NCI-H748 treated with DMSO at 0.1 percent for 48 hours (cell line): ENCODE measurements at regions not wholly inside any gene's neighbourhood (a gene's known extent, or its start where the extent isn't known, plus 50 kb on each side); places are given as distances from the start of the nearest gene placed in this dataset.

Experiments
- DNase-seq: peaks from one replicate; lab custom pipeline; 2025; lab: John Stamatoyannopoulos, UW

- no peak for DNase-seq
Measured at GRCh38 chr18:39675906-39676305, 2110.3 kb upstream of the CELF4 start.

DNA sequence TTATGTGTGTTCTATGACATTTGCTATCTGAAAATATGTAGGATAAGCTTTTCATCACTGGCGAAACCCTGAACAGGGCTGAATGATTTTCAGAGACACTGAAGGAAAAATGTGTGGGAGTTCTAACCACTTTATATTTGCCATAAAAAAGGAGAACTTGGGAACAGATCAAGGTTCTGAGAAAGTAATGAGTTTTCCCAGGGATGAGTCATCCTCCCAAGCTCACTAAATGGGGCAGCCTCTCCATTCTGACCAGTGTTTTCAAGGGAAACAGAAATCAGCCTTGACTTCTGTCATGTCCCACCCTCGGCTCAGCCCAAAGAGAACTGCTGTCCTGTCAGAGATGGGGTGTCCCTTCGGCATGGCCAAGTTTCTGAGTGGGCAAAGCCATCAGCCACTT lies 2109.8 kb upstream of the CELF4 start:
- DNase-seq = no peak

DNA sequence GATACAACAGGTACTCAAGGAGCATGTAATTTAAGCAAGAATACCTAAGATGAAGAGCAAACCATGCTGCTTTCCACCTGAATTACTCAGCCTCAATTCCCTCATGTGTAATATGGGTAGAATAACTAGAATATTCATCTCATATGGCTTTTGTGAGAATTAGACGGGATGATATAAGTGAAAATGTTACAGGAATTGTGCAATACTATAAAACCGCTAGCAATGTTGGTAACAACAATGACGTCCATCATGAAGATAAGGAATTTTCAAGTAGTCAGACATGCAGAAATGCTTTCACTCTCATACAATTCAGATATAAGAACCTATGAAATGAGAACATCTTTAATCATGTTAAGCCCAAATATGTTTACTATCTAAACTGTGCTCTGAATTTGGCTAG lies 2106.6 kb upstream of the CELF4 start:
- DNase-seq = no peak

DNA sequence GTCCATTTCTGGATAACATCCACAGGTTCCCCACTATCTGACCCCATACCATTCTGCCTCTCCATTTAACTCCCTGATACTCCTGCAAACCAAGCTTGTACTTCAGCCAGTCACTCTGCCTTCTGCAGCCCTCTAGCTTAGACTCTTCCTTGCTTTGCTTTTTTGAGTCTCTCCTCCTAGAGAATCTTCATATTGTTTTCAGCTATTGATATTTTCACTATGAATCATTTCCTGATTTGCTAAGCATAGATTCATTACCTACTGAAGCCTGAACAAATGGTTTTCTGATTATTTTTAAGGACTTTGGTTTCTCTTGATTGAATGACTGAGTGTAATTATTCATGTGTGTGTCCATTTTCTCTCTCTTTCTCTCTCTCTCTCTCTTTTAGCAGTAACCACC lies 2102.3 kb upstream of the CELF4 start:
- no peak for DNase-seq

DNA sequence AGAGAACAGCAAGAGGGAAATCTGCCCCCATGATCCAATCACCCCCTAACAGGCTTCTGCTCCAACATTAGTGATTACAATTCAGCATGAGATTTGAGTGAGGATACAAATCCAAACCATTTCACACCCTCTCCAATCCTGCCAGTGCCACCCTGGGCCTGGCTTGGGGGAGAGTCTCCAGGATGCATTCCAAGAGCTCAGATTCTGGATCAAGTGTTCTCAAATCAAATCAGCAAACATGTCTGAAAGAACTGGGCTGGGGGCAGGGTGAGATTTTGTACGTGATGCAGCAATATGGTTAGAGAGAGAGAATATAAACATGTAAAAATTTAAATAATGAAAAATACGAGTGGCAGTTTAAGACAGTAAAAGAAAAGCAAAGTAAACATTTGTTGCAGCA lies 2100.9 kb upstream of the CELF4 start:
- DNase-seq = no peak

DNA sequence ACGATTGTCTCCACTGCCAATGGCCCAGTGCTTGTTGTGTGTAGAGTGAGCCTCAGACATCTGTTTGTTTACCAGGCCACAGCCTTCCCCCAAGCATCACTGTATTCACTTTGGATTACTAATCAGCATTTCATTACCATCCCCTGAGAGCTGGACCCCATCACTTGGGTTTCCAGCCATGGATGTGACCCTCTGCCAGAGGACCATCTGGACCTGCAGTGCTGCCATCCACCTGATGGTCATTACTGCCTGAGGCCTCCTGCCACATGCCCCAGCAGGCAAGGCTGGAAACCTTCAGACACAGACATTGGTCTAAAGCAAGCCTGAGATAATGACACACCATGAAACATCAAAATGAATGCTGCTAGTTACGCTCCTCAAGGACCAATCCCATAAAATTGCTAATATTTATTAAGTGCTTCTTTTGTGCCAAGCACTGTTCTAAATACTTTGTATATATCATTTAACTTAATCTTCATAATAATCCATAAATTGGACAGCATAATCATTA lies 2096.3 kb upstream of the CELF4 start:
- no peak for DNase-seq

DNA sequence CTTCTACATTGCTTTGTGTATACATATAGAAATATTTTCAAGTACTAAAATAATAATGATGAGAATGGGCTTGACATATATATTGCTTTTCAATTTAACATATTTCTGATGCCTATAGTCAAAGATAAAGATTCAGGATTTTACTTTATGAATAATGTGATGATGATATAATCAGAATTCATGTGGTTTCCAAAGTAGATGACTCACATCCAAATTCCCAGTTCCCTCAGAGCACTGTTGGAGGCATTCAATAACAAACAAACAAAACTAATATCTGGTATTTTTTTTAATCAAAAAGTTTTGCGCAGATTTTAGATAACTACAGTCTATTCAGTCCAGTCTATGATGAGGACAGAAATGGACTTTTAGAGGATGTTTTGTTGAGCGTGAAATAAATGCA lies 2094.5 kb upstream of the CELF4 start:
- no peak for DNase-seq

GRCh38 chr18:39655341-39655740 lies 2089.7 kb upstream of the CELF4 start:
- no peak for DNase-seq

DNA sequence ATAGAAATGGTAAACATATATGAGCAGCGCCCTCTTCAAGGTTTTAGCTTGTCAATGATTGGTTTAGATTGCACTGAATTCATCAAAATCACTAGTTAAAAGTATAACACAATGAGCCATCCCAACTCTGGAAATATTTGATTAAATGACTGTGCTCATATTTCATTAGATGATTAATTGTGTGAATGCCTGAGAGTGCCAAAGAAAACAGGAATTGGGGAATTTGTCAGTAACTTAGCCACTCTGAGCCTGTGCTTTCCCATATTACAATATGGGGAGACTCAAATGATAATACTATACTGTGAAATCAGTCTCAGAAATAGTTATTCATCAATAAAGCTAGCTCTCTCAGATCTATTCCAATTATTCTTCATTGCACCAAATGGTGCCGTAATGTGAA lies 2087.6 kb upstream of the CELF4 start:
- no peak for DNase-seq

DNA sequence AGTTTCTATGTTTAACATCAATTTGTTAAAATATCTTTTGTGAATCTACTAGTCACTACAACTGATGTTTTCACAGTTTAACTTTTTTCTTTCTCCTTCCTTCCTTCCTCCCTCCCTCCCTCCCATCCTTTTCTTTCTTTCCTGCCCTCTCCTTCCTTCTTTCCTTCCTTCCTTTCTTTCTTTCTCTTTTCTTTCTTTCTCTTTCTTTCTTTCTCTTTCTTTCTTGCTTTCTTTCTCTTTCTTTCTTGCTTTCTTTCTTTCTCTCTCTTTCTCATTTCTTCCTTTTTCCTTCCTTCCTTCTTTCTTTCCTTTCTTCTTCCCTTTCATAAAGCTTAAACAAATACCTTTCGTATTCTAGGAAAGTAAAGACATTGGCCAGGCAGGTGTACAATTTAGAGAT lies 2083.0 kb upstream of the CELF4 start:
- DNase-seq = no peak

- peak; percentile 67 for DNase-seq
Measured at GRCh38 chr18:39647627-39648534, 2082.3 kb upstream of the CELF4 start.

DNA sequence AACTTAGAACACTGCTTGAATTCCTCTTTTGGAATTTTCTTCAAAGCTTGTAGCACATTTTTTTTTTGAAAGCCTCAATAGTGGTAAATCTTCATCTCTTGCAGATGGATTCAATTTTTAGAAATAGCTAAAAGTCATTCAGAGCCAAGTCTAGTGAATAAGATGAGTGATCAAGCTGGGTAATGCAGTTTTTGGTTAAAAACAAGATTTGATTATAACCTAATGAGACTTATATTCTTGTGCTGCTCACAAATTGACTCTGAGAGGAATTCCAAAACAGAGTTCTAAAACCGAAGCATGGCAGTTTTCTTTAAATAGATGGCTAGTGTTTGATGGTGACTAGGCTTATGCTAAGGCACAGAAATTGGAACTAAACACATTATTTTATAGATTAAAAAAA lies 2072.6 kb upstream of the CELF4 start:
- no peak for DNase-seq

DNA sequence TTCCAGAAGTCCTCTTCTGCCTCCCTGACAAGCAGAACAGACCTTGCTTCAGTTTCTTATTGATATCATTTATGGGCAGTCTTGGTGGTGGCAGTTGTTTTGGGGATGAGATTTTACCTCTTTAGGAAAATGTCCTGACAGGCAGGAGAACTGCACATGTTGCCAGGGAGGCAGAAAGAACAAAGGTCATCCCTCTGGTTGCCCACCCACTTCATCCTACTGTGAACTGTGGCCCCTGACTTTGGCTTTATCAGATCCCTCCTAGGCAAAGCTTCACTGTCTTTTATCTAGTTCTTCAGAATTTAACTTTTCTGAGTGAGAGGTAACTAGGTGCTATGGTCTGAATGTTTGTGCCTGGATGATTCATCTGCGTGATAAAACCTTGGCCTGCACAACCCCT lies 2071.3 kb upstream of the CELF4 start:
- no peak for DNase-seq

- DNase-seq = no peak
Measured at GRCh38 chr18:39635966-39636365, 2070.4 kb upstream of the CELF4 start.

- no peak for DNase-seq
Measured at GRCh38 chr18:39635192-39635591, 2069.6 kb upstream of the CELF4 start.

GRCh38 chr18:39627936-39628335 lies 2062.3 kb upstream of the CELF4 start:
- no peak for DNase-seq

- DNase-seq = no peak
Measured at GRCh38 chr18:39624961-39625360, 2059.4 kb upstream of the CELF4 start.

DNA sequence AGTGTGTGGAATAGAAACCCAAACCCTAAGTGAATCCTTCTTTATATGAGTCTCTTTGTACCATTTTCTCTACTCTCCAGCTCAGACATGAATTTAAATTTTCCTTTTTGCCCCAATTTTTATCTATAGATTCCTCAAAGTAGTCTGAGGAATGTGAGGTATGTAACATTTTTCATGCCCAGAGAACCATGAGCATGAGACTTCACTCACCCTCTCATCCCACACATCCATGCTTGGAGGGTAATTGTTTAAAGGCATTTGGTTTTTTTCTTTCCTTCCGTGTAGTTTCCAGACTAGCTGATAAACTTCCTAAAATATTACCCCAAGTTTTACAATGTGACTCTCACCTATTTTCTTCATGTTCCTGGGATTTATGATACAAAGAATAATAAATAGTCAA lies 2056.8 kb upstream of the CELF4 start:
- DNase-seq = no peak

DNA sequence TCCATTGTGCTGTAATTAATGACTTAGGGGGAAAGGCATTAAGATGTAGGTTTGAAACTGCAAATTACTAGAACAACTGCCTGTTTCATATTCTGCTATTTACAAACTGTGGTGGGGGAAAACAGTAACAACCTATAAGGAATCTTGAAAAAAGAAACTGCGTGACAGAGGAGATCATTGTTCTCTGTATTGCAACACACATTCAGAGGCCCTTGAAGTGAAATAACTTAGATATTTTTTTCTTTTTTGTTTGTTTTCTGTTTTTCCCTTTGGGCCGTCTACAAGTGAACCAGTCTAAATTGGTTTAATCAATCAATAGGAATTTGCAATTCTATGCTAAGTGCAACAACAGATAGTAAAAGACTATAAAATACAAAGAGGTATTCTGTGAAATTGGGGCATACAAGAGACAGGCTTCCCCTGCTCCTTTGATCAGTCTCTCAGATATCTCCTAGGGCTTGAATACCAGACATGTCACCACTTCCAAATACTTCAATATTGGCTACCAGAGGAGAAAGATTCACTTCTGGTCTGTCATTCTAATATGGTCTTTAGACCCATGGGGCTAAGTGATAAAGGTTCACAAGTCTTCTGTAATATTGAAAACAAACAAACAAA lies 2055.1 kb upstream of the CELF4 start:
- DNase-seq = no peak

DNA sequence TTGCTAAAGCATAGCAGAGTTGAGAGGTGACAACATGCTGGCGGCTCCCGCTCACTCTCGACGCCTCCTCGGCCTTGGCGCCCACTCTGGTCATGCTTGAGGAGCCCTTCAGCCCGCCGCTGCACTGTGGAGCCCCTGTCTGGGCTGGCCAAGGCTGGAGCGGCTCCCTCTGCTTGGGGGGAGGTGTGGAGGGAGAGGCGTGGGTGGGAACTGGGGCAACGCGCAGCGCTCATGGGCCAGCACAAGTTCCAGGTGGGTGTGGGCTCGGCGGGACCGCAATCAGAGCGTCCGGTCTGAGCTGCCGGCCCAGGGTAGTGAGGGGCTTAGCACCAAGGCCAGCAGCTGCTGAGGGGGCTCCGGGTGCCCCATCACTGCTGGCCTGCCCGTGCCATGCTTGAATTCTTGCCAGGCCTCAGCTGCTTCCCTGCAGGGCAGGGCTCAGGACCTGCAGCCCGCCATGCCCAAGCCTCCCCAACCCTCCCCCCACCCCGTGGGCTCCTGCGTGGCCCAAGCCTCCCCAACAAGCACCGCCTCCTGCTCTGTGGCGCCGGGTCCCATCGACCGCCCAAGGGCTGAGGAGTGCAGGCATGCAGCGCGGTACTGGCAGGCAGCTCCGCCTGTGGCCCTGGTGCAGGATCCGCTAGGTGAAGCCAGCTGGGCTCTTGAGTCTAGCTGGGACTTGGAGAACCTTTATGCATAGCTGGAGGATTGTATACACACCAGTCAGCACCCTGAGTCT lies 2052.8 kb upstream of the CELF4 start:
- no peak for DNase-seq

DNA sequence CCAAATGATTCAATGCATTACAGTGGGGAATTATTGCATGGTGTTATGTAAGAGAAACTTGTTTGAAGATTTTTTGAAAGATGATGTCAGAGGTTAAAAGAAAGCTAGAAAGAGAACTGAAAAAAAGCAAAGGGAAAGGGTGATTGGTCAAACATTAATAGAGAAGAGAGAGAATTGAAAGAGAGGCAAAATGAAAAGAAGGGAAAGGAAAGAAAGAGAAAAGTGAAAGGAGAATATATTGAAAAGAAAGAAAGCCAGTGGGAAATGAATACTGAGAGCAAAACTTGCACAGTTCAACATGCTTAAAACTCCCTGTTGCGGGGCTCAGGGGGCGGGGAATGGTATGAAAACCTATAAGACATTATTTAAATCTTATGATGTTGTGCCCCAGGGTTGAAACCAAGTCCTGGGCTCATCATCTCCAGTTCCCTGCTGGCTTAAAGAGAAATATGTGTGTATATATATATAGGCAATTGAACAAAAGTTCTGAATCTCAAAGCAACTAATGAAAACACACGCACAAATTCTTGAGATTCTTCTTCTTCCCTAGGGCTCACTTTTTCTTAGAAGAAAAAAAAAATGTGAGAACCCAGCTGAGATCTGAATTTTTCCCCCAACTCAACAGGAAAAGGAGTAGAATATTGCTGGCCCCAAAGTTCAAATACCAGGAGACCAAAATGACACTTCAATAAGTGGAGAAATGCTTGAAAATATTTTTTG lies 2045.9 kb upstream of the CELF4 start:
- no peak for DNase-seq

DNA sequence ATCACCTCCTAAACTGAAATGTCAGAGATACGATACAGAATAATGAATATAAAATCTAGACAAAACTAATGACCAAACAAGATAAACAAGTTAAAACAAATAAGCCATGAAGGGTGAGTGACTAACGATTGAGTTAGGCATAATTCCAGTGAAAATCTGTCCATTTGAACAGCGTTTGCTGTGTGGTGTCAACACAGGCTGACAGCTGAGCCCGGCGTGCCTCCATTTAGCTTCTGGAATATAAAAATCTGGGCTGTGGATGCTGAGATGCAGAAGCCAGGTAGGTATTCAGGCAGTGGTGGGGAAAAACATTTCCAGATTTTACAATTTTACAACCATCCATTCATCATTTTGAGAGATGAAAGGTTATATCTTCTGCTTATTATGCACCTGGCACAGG lies 2041.4 kb upstream of the CELF4 start:
- DNase-seq = no peak
